Immature natural killer cell (primary cell): ENCODE measurements at regions not wholly inside any gene's neighbourhood (a gene's known extent, or its start where the extent isn't known, plus 50 kb on each side); places are given as distances from the start of the nearest gene placed in this dataset.

Experiments used
- DNase-seq, 3 donors: peaks; one replicate each; pipeline ENCODE4 v3.0.0; 2022; ENCODE audit warnings: mixed read lengths in 1 of 3
- H3K27ac Mint-ChIP-seq, 6 donors: one replicate each; pipeline ENCODE4 v1.8.0; 2020; ENCODE audit warnings: mixed read lengths in 6 of 6, mild to moderate bottlenecking in 5 of 6, inconsistent platforms in 4 of 6, moderate library complexity in 3 of 6
- H3K27me3 Mint-ChIP-seq, 3 donors: one replicate each; pipeline ENCODE4 v1.8.0; 2020 to 2021; ENCODE audit warnings: low read depth in 3 of 3, mild to moderate bottlenecking in 3 of 3, mixed read lengths in 3 of 3, moderate library complexity in 3 of 3, inconsistent platforms in 1 of 3
- H3K36me3 Mint-ChIP-seq, 3 donors: one replicate each; pipeline ENCODE4 v1.8.0; 2020; ENCODE audit warnings: mixed read lengths in 3 of 3, inconsistent platforms in 2 of 3, mild to moderate bottlenecking in 2 of 3
- H3K4me1 Mint-ChIP-seq, 2 donors: one replicate each; pipeline ENCODE4 v1.8.0; 2020; ENCODE audit warnings: inconsistent platforms in 2 of 2, mild to moderate bottlenecking in 2 of 2, mixed read lengths in 2 of 2, moderate library complexity in 1 of 2
- H3K4me3 Mint-ChIP-seq, 5 donors: one replicate each; pipeline ENCODE4 v1.8.0; 2020; ENCODE audit warnings: mild to moderate bottlenecking in 5 of 5, mixed read lengths in 5 of 5, inconsistent platforms in 3 of 5, moderate library complexity in 3 of 5
- H3K9me3 Mint-ChIP-seq, 6 donors: one replicate each; pipeline ENCODE4 v1.8.0; 2020; ENCODE audit warnings: mild to moderate bottlenecking in 6 of 6, mixed read lengths in 6 of 6, inconsistent platforms in 4 of 6, moderate library complexity in 3 of 6

GRCh38 chr1:59236721-59237545 is 60.0 kb upstream of the FGGY start:
- Mint-ChIP-seq H3K27ac (no peak overlapping the region), H3K4me3 (no peak overlapping the region), H3K9me3 (no peaks in the 10 kb centered on the region), H3K36me3 (no peaks in the 10 kb centered on the region), H3K4me1 (no peaks in the 10 kb centered on the region), H3K27me3 (peaks cover 0 to 3% (median 2%) of the 10 kb centered on the region in 3 donors)
- DNase-seq = no peak

- no peak for DNase-seq
- Mint-ChIP-seq H3K27ac (no peak overlapping the region), H3K27me3 (peaks cover 0 to 3% (median 2%) of the 10 kb centered on the region in 3 donors), H3K36me3 (no peaks in the 10 kb centered on the region), H3K9me3 (no peaks in the 10 kb centered on the region), H3K4me3 (no peak overlapping the region), H3K4me1 (no peaks in the 10 kb centered on the region)
Observed at GRCh38 chr1:59237900-59238299, 59.0 kb upstream of the FGGY start.

GRCh38 chr1:59238333-59238934 is 58.5 kb upstream of the FGGY start:
- H3K27me3 Mint-ChIP-seq = peaks cover 0 to 3% (median 2%) of the 10 kb centered on the region in 3 donors
- no peaks in the 10 kb centered on the region for H3K4me1 Mint-ChIP-seq
- H3K4me3 Mint-ChIP-seq = no peak overlapping the region
- no peak overlapping the region for H3K27ac Mint-ChIP-seq
- DNase-seq = no peak
- H3K9me3 Mint-ChIP-seq = no peaks in the 10 kb centered on the region
- no peaks in the 10 kb centered on the region for H3K36me3 Mint-ChIP-seq

GRCh38 chr1:59238993-59239392 is 57.9 kb upstream of the FGGY start:
- Mint-ChIP-seq H3K27me3 (peaks cover 0 to 3% (median 2%) of the 10 kb centered on the region in 3 donors), H3K9me3 (no peaks in the 10 kb centered on the region), H3K4me1 (no peaks in the 10 kb centered on the region), H3K27ac (no peak overlapping the region), H3K4me3 (no peak overlapping the region), H3K36me3 (no peaks in the 10 kb centered on the region)
- no peak for DNase-seq

- no peak for DNase-seq
- Mint-ChIP-seq H3K27ac (no peak overlapping the region), H3K27me3 (peaks cover 0 to 2% (median 2%) of the 10 kb centered on the region in 3 donors), H3K36me3 (peaks cover 0 to 7% (median 0%) of the 10 kb centered on the region in 3 donors), H3K4me1 (no peaks in the 10 kb centered on the region), H3K9me3 (peaks cover 6 to 10% (median 7%) of the 10 kb centered on the region in 6 donors), H3K4me3 (no peak overlapping the region)
Observed at GRCh38 chr1:59241909-59242308, 55.0 kb upstream of the FGGY start.

GRCh38 chr1:59242370-59242769 is 54.5 kb upstream of the FGGY start:
- no peaks in the 10 kb centered on the region for H3K4me1 Mint-ChIP-seq
- H3K27ac Mint-ChIP-seq = no peak overlapping the region
- no peak for DNase-seq
- H3K27me3 Mint-ChIP-seq = peaks cover 0 to 2% (median 2%) of the 10 kb centered on the region in 3 donors
- H3K4me3 Mint-ChIP-seq = no peak overlapping the region
- H3K36me3 Mint-ChIP-seq = peaks cover 0 to 9% (median 0%) of the 10 kb centered on the region in 3 donors
- peaks cover 6 to 14% (median 9%) of the 10 kb centered on the region in 6 donors for H3K9me3 Mint-ChIP-seq

GRCh38 chr1:59243550-59243949 is 53.3 kb upstream of the FGGY start:
- H3K27ac Mint-ChIP-seq = no peak overlapping the region
- H3K9me3 Mint-ChIP-seq = peaks cover 6 to 20% (median 9%) of the 10 kb centered on the region in 6 donors
- H3K4me1 Mint-ChIP-seq = no peaks in the 10 kb centered on the region
- no peak overlapping the region for H3K4me3 Mint-ChIP-seq
- DNase-seq = no peak
- H3K27me3 Mint-ChIP-seq = peaks cover 0 to 2% (median 2%) of the 10 kb centered on the region in 3 donors
- H3K36me3 Mint-ChIP-seq = peaks cover 0 to 9% (median 0%) of the 10 kb centered on the region in 3 donors

- no peak for DNase-seq
- Mint-ChIP-seq H3K4me1 (no peaks in the 10 kb centered on the region), H3K27me3 (peaks cover 0 to 2% (median 2%) of the 10 kb centered on the region in 3 donors), H3K4me3 (no peak overlapping the region), H3K9me3 (peaks cover 6 to 20% (median 9%) of the 10 kb centered on the region in 6 donors), H3K36me3 (peaks cover 0 to 9% (median under 1%) of the 10 kb centered on the region in 3 donors), H3K27ac (no peak overlapping the region)
Observed at GRCh38 chr1:59243978-59244377, 52.9 kb upstream of the FGGY start.

GRCh38 chr1:59244891-59245290 is 52.0 kb upstream of the FGGY start:
- Mint-ChIP-seq H3K4me3 (no peak overlapping the region), H3K27me3 (peaks cover 0 to 2% (median 2%) of the 10 kb centered on the region in 3 donors), H3K9me3 (peaks cover 6 to 20% (median 9%) of the 10 kb centered on the region in 6 donors), H3K27ac (no peak overlapping the region), H3K36me3 (peaks cover 0 to 9% (median 4%) of the 10 kb centered on the region in 3 donors), H3K4me1 (no peaks in the 10 kb centered on the region)
- DNase-seq = no peak
